Uterus (tissue), 3 donors: ENCODE measurements at regions not wholly inside any gene's neighbourhood (a gene's known extent, or its start where the extent isn't known, plus 50 kb on each side); places are given as distances from the start of the nearest gene placed in this dataset.

Experiments used
- DNase-seq, 2 donors: peaks; one replicate each; pipeline ENCODE4 v3.0.0-alpha.2; 2019 to 2020
- H3K27ac ChIP-seq, 2 donors: fragments of 200-600 bp; sonication (generic); 1 replicate in 1 of 2; 2 replicates in 1 of 2; pipeline ENCODE4 v1.5.1; 2016 to 2018
- H3K27me3 ChIP-seq, 2 donors: fragments of 200-600 bp; sonication (generic); one replicate each; pipeline ENCODE4 v1.5.1; 2018 to 2019; ENCODE audit warnings: control low read depth in 1 of 2
- H3K36me3 ChIP-seq, 2 donors: fragments of 200-600 bp; sonication (generic); one replicate each; pipeline ENCODE4 v1.5.1; 2019; ENCODE audit warnings: control low read depth in 1 of 2
- H3K4me1 ChIP-seq, 2 donors: fragments of 200-600 bp; sonication (generic); one replicate each; pipeline ENCODE4 v1.5.1; 2018 to 2019; ENCODE audit warnings: control low read depth in 1 of 2
- H3K4me3 ChIP-seq, 2 donors: fragments of 200-600 bp; sonication (generic); 1 replicate in 1 of 2; 2 replicates in 1 of 2; pipeline ENCODE4 v1.5.1; 2018 to 2019; ENCODE audit warnings: mild to moderate bottlenecking in 1 of 2
- H3K9me3 ChIP-seq, 2 donors: fragments of 200-600 bp; sonication (generic); one replicate each; pipeline ENCODE4 v1.5.1; 2019; ENCODE audit warnings: control low read depth in 1 of 2
- POLR2A ChIP-seq, 2 donors: fragments of 450-650 bp; IDR thresholded peaks; one replicate each; pipeline ENCODE4 v1.6.1; 2016; ENCODE audit warnings: antibody characterized with exemption in 2 of 2, mild to moderate bottlenecking in 1 of 2, moderate library complexity in 1 of 2
- intact Hi-C: fragments of 100-400 bp; cut with DNase I; formaldehyde crosslinking; loops from one replicate; pipeline ENCODE4 v1.15.1; 2023; ENCODE audit warnings: low total_unique reads
- TF ChIP-seq, protein P1 (sequence below), 4 experiments: fragments of 200-600 bp in 2 of 4; fragments of 450-650 bp in 2 of 4; sonication (generic) in 2 of 4; IDR thresholded peaks; one replicate each; pipeline ENCODE4 v1.5.1; 2016 to 2019; ENCODE audit warnings: antibody characterized with exemption in 4 of 4, mild to moderate bottlenecking in 2 of 4, moderate library complexity in 1 of 4
- donor health status: DM: yes; HTN: yes; CAD: no.

DNA sequence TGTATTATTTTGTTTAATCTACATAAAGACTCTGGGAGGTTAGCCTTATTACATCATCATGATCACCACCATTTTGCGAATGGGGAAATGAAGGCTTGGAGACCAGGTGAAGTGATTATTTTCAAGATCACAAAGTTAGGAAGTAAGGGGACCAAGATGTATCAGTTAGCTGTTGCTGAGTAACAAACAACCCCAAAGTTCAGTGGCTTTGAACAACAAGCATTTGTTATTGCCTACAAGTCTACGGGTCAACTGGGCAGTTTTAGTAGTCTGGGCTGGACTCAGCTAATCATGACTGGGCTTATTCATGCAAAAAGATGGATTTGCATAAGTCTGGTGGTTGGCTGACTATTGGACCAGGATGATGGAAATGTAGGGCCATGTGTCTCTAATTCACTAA lies 389.2 kb downstream of the MIAT start:
- H3K36me3 ChIP-seq, result no peaks in the 10 kb centered on the region
- TF ChIP-seq POLR2A (IDR thresholded peaks at IDR 0.05), result no peak
- TF ChIP-seq, protein P1, sequence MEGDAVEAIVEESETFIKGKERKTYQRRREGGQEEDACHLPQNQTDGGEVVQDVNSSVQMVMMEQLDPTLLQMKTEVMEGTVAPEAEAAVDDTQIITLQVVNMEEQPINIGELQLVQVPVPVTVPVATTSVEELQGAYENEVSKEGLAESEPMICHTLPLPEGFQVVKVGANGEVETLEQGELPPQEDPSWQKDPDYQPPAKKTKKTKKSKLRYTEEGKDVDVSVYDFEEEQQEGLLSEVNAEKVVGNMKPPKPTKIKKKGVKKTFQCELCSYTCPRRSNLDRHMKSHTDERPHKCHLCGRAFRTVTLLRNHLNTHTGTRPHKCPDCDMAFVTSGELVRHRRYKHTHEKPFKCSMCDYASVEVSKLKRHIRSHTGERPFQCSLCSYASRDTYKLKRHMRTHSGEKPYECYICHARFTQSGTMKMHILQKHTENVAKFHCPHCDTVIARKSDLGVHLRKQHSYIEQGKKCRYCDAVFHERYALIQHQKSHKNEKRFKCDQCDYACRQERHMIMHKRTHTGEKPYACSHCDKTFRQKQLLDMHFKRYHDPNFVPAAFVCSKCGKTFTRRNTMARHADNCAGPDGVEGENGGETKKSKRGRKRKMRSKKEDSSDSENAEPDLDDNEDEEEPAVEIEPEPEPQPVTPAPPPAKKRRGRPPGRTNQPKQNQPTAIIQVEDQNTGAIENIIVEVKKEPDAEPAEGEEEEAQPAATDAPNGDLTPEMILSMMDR (IDR thresholded peaks at IDR 0.05), result no peak

DNA sequence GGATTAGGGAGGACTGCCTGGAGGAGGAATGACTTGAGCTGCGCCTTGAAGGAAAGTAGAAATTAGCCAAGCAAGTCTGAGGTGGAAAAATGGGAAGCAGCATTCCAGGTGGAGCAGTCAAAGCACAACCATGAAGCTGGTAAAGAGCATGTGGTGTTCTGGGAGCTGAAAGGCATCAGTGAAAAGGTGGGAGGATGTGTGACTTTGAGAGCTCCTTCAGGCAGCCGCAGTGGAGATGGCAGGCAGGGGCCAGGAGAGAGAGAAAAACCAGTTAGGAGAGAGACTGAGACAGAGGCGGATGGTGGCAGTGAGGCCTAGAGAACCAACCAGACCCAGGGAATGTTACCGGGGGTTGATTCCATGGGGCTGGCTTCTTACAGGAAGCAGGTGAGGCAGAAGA lies 393.4 kb downstream of the MIAT start:
- Histone ChIP-seq H3K27ac (no peak overlapping the region), H3K9me3 (no peaks in the 10 kb centered on the region), H3K4me3 (no peak overlapping the region), H3K4me1 (no peaks in the 10 kb centered on the region), H3K27me3 (no peaks in the 10 kb centered on the region), H3K36me3 (no peaks in the 10 kb centered on the region)
- TF ChIP-seq POLR2A (IDR thresholded peaks at IDR 0.05), result no peak
- TF ChIP-seq, protein P1 (IDR thresholded peaks at IDR 0.05), result no peak
- intact Hi-C loops, result no loop called here
- no peak for DNase-seq

More for the DNA sequence above, 389.2 kb downstream of the MIAT start:
- no peak for DNase-seq
- no peaks in the 10 kb centered on the region for H3K27me3 ChIP-seq
- no peak overlapping the region for H3K4me3 ChIP-seq
- no peaks in the 10 kb centered on the region for H3K9me3 ChIP-seq
- intact Hi-C loops, result no loop called here
- H3K27ac ChIP-seq, result no peak overlapping the region
- H3K4me1 ChIP-seq, result no peaks in the 10 kb centered on the region

DNA sequence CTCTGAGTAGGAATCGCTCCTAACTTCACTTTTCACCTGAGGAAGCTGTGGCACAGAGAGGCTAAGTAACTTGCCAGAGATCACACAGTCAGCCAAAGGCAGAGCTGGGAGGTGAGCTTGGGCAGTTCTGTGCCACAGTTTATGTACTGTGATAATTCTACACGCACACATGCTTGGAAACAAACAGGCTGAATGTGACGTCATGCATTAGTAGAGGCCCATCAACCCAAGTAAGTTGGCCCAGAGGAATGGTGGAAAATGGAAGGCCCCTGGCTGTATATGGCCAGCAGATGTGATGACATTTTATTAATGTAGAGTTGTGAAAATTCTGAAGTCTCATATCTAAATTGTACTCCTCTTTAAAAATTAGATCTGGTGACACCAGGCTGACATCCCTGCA lies 394.0 kb downstream of the MIAT start:
- no peaks in the 10 kb centered on the region for H3K9me3 ChIP-seq
- no peaks in the 10 kb centered on the region for H3K27me3 ChIP-seq
- TF ChIP-seq, protein P1 (IDR thresholded peaks at IDR 0.05), result no peak
- no peak for TF ChIP-seq POLR2A (IDR thresholded peaks at IDR 0.05)
- H3K27ac ChIP-seq, result no peak overlapping the region
- H3K4me1 ChIP-seq, result no peaks in the 10 kb centered on the region
- no peak for DNase-seq
- no peaks in the 10 kb centered on the region for H3K36me3 ChIP-seq
- no peak overlapping the region for H3K4me3 ChIP-seq
- intact Hi-C loops, result no loop called here

DNA sequence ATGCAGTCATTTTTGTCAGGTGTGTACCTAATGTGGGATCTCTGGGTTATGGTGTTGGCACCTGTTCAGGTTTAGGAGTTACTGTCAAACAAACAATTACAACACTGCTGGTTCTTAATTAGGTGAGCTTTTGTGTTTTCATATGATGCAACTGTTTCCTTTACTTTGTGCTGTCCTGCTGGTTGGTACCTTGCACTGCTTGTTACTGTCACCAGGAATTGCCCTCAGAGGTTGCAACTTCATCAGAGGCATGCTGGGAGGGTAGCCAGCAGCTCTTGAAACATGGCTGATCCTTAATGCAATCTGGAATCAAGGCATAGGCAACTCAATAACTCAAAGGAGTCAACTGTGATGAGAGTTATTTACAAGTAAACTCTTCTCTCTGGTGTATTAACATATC lies 400.3 kb downstream of the MIAT start:
- intact Hi-C loops, result no loop called here
- TF ChIP-seq, protein P1 (IDR thresholded peaks at IDR 0.05), result no peak
- TF ChIP-seq POLR2A (IDR thresholded peaks at IDR 0.05), result no peak
- no peak overlapping the region for H3K4me3 ChIP-seq
- no peaks in the 10 kb centered on the region for H3K27me3 ChIP-seq
- H3K4me1 ChIP-seq, result no peaks in the 10 kb centered on the region
- H3K9me3 ChIP-seq, result no peaks in the 10 kb centered on the region
- no peak overlapping the region for H3K27ac ChIP-seq
- DNase-seq, result no peak
- H3K36me3 ChIP-seq, result no peaks in the 10 kb centered on the region

DNA sequence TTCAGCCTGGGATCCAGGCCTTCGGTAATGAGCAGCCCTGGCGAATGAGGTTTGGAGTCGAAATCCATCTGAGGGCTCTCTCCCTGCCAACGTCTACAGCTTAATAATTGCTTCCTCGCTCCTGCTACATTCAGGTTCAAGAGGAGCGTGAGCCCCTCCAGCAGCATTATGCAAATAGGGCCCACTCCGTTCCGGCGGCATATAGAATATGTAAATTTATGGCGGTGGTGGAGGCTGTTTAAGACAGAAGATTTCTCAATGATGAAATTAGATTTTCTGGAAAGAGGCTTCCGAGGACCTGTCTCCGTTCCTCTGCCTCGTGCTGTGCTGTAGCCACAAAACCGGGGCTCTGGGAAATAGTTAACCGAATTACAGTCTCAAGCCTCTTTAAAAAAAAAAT lies 402.8 kb downstream of the MIAT start:
- Histone ChIP-seq H3K4me1 (no peaks in the 10 kb centered on the region), H3K36me3 (no peaks in the 10 kb centered on the region), H3K27ac (no peak overlapping the region), H3K4me3 (no peak overlapping the region), H3K27me3 (no peaks in the 10 kb centered on the region), H3K9me3 (no peaks in the 10 kb centered on the region)
- DNase-seq, result no peak
- no peak for TF ChIP-seq POLR2A (IDR thresholded peaks at IDR 0.05)
- intact Hi-C loops, result no loop called here

DNA sequence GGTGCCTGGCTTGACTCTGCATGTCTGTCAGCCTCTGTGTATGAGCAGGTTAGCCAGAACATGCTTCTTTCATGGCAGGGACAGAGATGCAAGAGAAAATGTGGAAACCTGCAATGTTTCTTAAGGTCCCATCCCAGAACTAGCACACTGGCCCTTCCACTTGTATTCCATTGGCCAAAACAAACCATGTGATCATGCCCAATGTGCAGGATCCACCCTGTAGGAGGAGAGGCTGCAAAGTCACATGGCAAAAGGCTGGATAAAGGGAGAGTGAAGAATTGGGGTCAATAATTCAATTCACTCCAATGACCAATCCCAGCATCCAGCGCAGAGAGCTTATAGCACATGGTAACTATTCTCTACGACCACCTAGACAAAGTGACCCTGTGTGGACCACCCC lies 405.5 kb downstream of the MIAT start:
- Histone ChIP-seq H3K4me1 (no peaks in the 10 kb centered on the region), H3K9me3 (no peaks in the 10 kb centered on the region), H3K27ac (no peak overlapping the region), H3K36me3 (no peaks in the 10 kb centered on the region), H3K27me3 (no peaks in the 10 kb centered on the region), H3K4me3 (no peak overlapping the region)
- intact Hi-C loops, result no loop called here
- DNase-seq, result no peak
- TF ChIP-seq, protein P1 (IDR thresholded peaks at IDR 0.05), result no peak
- no peak for TF ChIP-seq POLR2A (IDR thresholded peaks at IDR 0.05)
